SK-N-SH treated with all-trans-retinoic acid at 6 μM for 48 hours (cell line): ENCODE measurements at regions not wholly inside any gene's neighbourhood (a gene's known extent, or its start where the extent isn't known, plus 50 kb on each side); places are given as distances from the start of the nearest gene placed in this dataset.

Source experiments
- ARNTL ChIP-seq: fragments of 450-650 bp; formaldehyde crosslinking; IDR thresholded peaks from 2 replicates; pipeline ENCODE4 v1.5.0; 2020; ENCODE audit warnings: low read depth, mild to moderate bottlenecking, moderate library complexity, borderline replicate concordance
- CREB5 ChIP-seq: fragments of 250-450 bp; sonication (Bioruptor Pico); IDR thresholded peaks from 2 replicates; pipeline ENCODE4 v1.5.1; 2020; ENCODE audit warnings: low read depth, mild to moderate bottlenecking, moderate library complexity
- CSDC2 ChIP-seq: fragments of 250-450 bp; sonication (Bioruptor Pico); IDR thresholded peaks from 2 replicates; pipeline ENCODE4 v1.5.0; 2020; ENCODE audit warnings: mild to moderate bottlenecking, moderate library complexity
- ISL1 ChIP-seq: fragments of 250-450 bp; sonication (Bioruptor Pico); IDR thresholded peaks from 2 replicates; pipeline ENCODE4 v2.1.2; 2022; ENCODE audit warnings: mild to moderate bottlenecking, moderate library complexity
- PPARA ChIP-seq: fragments of 250-450 bp; sonication (Bioruptor Pico); IDR thresholded peaks from 2 replicates; pipeline ENCODE4 v1.5.0; 2020; ENCODE audit warnings: mild to moderate bottlenecking, borderline replicate concordance
- RARB ChIP-seq: fragments of 250-450 bp; sonication (Bioruptor Pico); IDR thresholded peaks from 2 replicates; pipeline ENCODE4 v1.8.0; 2021; ENCODE audit warnings: mild to moderate bottlenecking, moderate library complexity
- TOX ChIP-seq: fragments of 250-450 bp; sonication (Bioruptor Pico); IDR thresholded peaks from 2 replicates; pipeline ENCODE4 v1.8.0; 2021; ENCODE audit warnings: mild to moderate bottlenecking, moderate library complexity, borderline replicate concordance
- TSHZ2 ChIP-seq: fragments of 250-450 bp; sonication (Bioruptor Pico); IDR thresholded peaks from 2 replicates; pipeline ENCODE4 v1.5.0; 2020; ENCODE audit warnings: mild to moderate bottlenecking, moderate library complexity
- ZFP3 ChIP-seq: fragments of 250-450 bp; sonication (Bioruptor Pico); IDR thresholded peaks from 2 replicates; pipeline ENCODE4 v1.5.0; 2020; ENCODE audit warnings: mild to moderate bottlenecking, moderate library complexity
- ZFP30 ChIP-seq: fragments of 450-650 bp; formaldehyde crosslinking; IDR thresholded peaks from 2 replicates; pipeline ENCODE4 v1.5.0; 2022; ENCODE audit warnings: mild to moderate bottlenecking, moderate library complexity
- TF ChIP-seq, protein P1 (sequence below): fragments of 250-450 bp; sonication (Bioruptor Pico); IDR thresholded peaks from 2 replicates; pipeline ENCODE4 v1.8.0; 2020; ENCODE audit warnings: mild to moderate bottlenecking, moderate library complexity, borderline replicate concordance

DNA sequence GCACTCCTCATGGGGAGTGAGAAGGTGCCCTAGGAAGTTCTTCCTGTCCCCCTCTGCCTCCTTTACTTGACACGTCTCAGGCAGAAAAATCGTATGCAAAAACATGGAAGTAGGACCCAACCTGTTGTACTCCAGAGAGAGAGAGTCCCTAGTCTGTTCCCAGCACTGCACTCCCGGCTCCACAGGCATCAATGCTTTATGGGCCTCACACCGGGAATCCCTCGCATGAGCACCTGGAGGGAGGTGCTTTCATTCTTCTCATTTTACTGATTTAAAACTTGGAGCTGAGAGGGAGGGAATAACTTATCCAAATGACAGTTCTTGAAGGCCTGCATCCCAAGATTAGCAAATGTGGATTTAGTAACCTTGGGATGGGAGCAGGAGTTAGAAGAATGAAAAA lies 1101.4 kb downstream of the BCL11B start:
- TF ChIP-seq ARNTL (CRISPR knock-in tag) (no peak), RARB (no peak), ZFP3 (CRISPR knock-in tag) (no peak), ZFP30 (CRISPR knock-in tag) (no peak), PPARA (CRISPR knock-in tag) (no peak), CSDC2 (CRISPR knock-in tag) (no peak), TOX (CRISPR knock-in tag) (no peak), ISL1 (CRISPR knock-in tag) (no peak), CREB5 (CRISPR knock-in tag) (no peak), TSHZ2 (CRISPR knock-in tag) (no peak)
- TF ChIP-seq, protein P1, sequence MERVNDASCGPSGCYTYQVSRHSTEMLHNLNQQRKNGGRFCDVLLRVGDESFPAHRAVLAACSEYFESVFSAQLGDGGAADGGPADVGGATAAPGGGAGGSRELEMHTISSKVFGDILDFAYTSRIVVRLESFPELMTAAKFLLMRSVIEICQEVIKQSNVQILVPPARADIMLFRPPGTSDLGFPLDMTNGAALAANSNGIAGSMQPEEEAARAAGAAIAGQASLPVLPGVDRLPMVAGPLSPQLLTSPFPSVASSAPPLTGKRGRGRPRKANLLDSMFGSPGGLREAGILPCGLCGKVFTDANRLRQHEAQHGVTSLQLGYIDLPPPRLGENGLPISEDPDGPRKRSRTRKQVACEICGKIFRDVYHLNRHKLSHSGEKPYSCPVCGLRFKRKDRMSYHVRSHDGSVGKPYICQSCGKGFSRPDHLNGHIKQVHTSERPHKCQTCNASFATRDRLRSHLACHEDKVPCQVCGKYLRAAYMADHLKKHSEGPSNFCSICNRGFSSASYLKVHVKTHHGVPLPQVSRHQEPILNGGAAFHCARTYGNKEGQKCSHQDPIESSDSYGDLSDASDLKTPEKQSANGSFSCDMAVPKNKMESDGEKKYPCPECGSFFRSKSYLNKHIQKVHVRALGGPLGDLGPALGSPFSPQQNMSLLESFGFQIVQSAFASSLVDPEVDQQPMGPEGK (CRISPR knock-in tag) = no peak
